ENCODE measurements at regions not wholly inside any gene's neighbourhood (a gene's known extent, or its start where the extent isn't known, plus 50 kb on each side); places are given as distances from the start of the nearest gene placed in this dataset.

- no peak overlapping the region for H3K4me3 ChIP-seq (ENCODE audit: low read depth in 1 of 5, low read length in 5 of 5)
- H3K9ac ChIP-seq (ENCODE audit: low read length in 5 of 5): no peak overlapping the region
- peaks cover 0 to 6% (median 0%) of the 10 kb centered on the region in 5 donors for H3K9me3 ChIP-seq (ENCODE audit: control insufficient read depth in 5 of 5, low read length in 5 of 5)
- no peaks in the 10 kb centered on the region for H3K36me3 ChIP-seq (ENCODE audit: control insufficient read depth in 5 of 5, insufficient read depth in 5 of 5, low read length in 5 of 5)
- peaks cover 0 to 7% (median 6%) of the 10 kb centered on the region in 5 donors for H3K4me1 ChIP-seq (ENCODE audit: control insufficient read depth in 5 of 5, insufficient read depth in 5 of 5, low read length in 5 of 5)
- no peak overlapping the region for H3K27ac ChIP-seq (ENCODE audit: low read depth, low read length)
- peaks cover 0 to 16% (median 9%) of the 10 kb centered on the region in 5 donors for H3K27me3 ChIP-seq (ENCODE audit: control insufficient read depth in 5 of 5, insufficient read depth in 4 of 5, low read length in 5 of 5)
These were observed 213.9 kb upstream of the PPP2R2D start for GRCh38 chr10:131686781-131687420.

GRCh38 chr10:131688304-131688703 is 212.5 kb upstream of the PPP2R2D start:
- H3K36me3 ChIP-seq (ENCODE audit: control insufficient read depth in 5 of 5, insufficient read depth in 5 of 5, low read length in 5 of 5): no peaks in the 10 kb centered on the region
- peaks cover 0 to 7% (median 6%) of the 10 kb centered on the region in 5 donors for H3K4me1 ChIP-seq (ENCODE audit: control insufficient read depth in 5 of 5, insufficient read depth in 5 of 5, low read length in 5 of 5)

GRCh38 chr10:131689016-131689415 is 211.8 kb upstream of the PPP2R2D start:
- H3K4me1 ChIP-seq (ENCODE audit: control insufficient read depth in 5 of 5, insufficient read depth in 5 of 5, low read length in 5 of 5): peaks cover 0 to 7% (median 6%) of the 10 kb centered on the region in 5 donors
- H3K4me3 ChIP-seq (ENCODE audit: low read depth in 1 of 5, low read length in 5 of 5): no peak overlapping the region
- peaks cover 4 to 27% (median 16%) of the 10 kb centered on the region in 5 donors for H3K27me3 ChIP-seq (ENCODE audit: control insufficient read depth in 5 of 5, insufficient read depth in 4 of 5, low read length in 5 of 5)
- peaks cover 0 to 6% (median 0%) of the 10 kb centered on the region in 5 donors for H3K9me3 ChIP-seq (ENCODE audit: control insufficient read depth in 5 of 5, low read length in 5 of 5)
- H3K27ac ChIP-seq (ENCODE audit: low read depth, low read length): no peak overlapping the region
- no peaks in the 10 kb centered on the region for H3K36me3 ChIP-seq (ENCODE audit: control insufficient read depth in 5 of 5, insufficient read depth in 5 of 5, low read length in 5 of 5)
- H3K9ac ChIP-seq (ENCODE audit: low read length in 5 of 5): no peak overlapping the region

More at GRCh38 chr10:131688304-131688703, 212.5 kb upstream of the PPP2R2D start:
- Histone ChIP-seq H3K27ac (ENCODE audit: low read depth, low read length) (no peak overlapping the region), H3K4me3 (ENCODE audit: low read depth in 1 of 5, low read length in 5 of 5) (no peak overlapping the region), H3K27me3 (ENCODE audit: control insufficient read depth in 5 of 5, insufficient read depth in 4 of 5, low read length in 5 of 5) (peaks cover 4 to 21% (median 16%) of the 10 kb centered on the region in 5 donors), H3K9me3 (ENCODE audit: control insufficient read depth in 5 of 5, low read length in 5 of 5) (peaks cover 0 to 6% (median 0%) of the 10 kb centered on the region in 5 donors), H3K9ac (ENCODE audit: low read length in 5 of 5) (no peak overlapping the region)

GRCh38 chr10:131689486-131689885 is 211.3 kb upstream of the PPP2R2D start:
- no peak overlapping the region for H3K27ac ChIP-seq (ENCODE audit: low read depth, low read length)
- H3K36me3 ChIP-seq (ENCODE audit: control insufficient read depth in 5 of 5, insufficient read depth in 5 of 5, low read length in 5 of 5): no peaks in the 10 kb centered on the region
- H3K27me3 ChIP-seq (ENCODE audit: control insufficient read depth in 5 of 5, insufficient read depth in 4 of 5, low read length in 5 of 5): peaks cover 4 to 27% (median 18%) of the 10 kb centered on the region in 5 donors
- H3K9ac ChIP-seq (ENCODE audit: low read length in 5 of 5): no peak overlapping the region
- peaks cover 0 to 6% (median 0%) of the 10 kb centered on the region in 5 donors for H3K9me3 ChIP-seq (ENCODE audit: control insufficient read depth in 5 of 5, low read length in 5 of 5)
- H3K4me3 ChIP-seq (ENCODE audit: low read depth in 1 of 5, low read length in 5 of 5): no peak overlapping the region
- peaks cover 0 to 7% (median 6%) of the 10 kb centered on the region in 5 donors for H3K4me1 ChIP-seq (ENCODE audit: control insufficient read depth in 5 of 5, insufficient read depth in 5 of 5, low read length in 5 of 5)

GRCh38 chr10:131689954-131690757 is 210.7 kb upstream of the PPP2R2D start:
- Histone ChIP-seq H3K27me3 (ENCODE audit: control insufficient read depth in 5 of 5, insufficient read depth in 4 of 5, low read length in 5 of 5) (peaks cover 4 to 29% (median 19%) of the 10 kb centered on the region in 5 donors), H3K9ac (ENCODE audit: low read length in 5 of 5) (no peak overlapping the region), H3K27ac (ENCODE audit: low read depth, low read length) (no peak overlapping the region), H3K9me3 (ENCODE audit: control insufficient read depth in 5 of 5, low read length in 5 of 5) (peaks cover 0 to 6% (median 0%) of the 10 kb centered on the region in 5 donors), H3K4me3 (ENCODE audit: low read depth in 1 of 5, low read length in 5 of 5) (no peak overlapping the region), H3K4me1 (ENCODE audit: control insufficient read depth in 5 of 5, insufficient read depth in 5 of 5, low read length in 5 of 5) (peaks cover 0 to 7% (median 6%) of the 10 kb centered on the region in 5 donors), H3K36me3 (ENCODE audit: control insufficient read depth in 5 of 5, insufficient read depth in 5 of 5, low read length in 5 of 5) (no peaks in the 10 kb centered on the region)

GRCh38 chr10:131690805-131691239 is 210.0 kb upstream of the PPP2R2D start:
- H3K27ac ChIP-seq (ENCODE audit: low read depth, low read length): no peak overlapping the region
- peaks cover 0 to under 1% (median under 1%) of the 10 kb centered on the region in 5 donors for H3K4me1 ChIP-seq (ENCODE audit: control insufficient read depth in 5 of 5, insufficient read depth in 5 of 5, low read length in 5 of 5)
- H3K9me3 ChIP-seq (ENCODE audit: control insufficient read depth in 5 of 5, low read length in 5 of 5): peaks cover 0 to 6% (median 0%) of the 10 kb centered on the region in 5 donors
- peaks cover 4 to 29% (median 19%) of the 10 kb centered on the region in 5 donors for H3K27me3 ChIP-seq (ENCODE audit: control insufficient read depth in 5 of 5, insufficient read depth in 4 of 5, low read length in 5 of 5)
- no peak overlapping the region for H3K4me3 ChIP-seq (ENCODE audit: low read depth in 1 of 5, low read length in 5 of 5)
- no peak overlapping the region for H3K9ac ChIP-seq (ENCODE audit: low read length in 5 of 5)
- H3K36me3 ChIP-seq (ENCODE audit: control insufficient read depth in 5 of 5, insufficient read depth in 5 of 5, low read length in 5 of 5): no peaks in the 10 kb centered on the region

- H3K27ac ChIP-seq (ENCODE audit: low read depth, low read length): no peak overlapping the region
- H3K36me3 ChIP-seq (ENCODE audit: control insufficient read depth in 5 of 5, insufficient read depth in 5 of 5, low read length in 5 of 5): no peaks in the 10 kb centered on the region
- H3K4me1 ChIP-seq (ENCODE audit: control insufficient read depth in 5 of 5, insufficient read depth in 5 of 5, low read length in 5 of 5): no peaks in the 10 kb centered on the region
- H3K4me3 ChIP-seq (ENCODE audit: low read depth in 1 of 5, low read length in 5 of 5): no peak overlapping the region
- H3K9me3 ChIP-seq (ENCODE audit: control insufficient read depth in 5 of 5, low read length in 5 of 5): peaks cover 0 to 6% (median 0%) of the 10 kb centered on the region in 5 donors
- H3K9ac ChIP-seq (ENCODE audit: low read length in 5 of 5): no peak overlapping the region
- peaks cover 4 to 29% (median 19%) of the 10 kb centered on the region in 5 donors for H3K27me3 ChIP-seq (ENCODE audit: control insufficient read depth in 5 of 5, insufficient read depth in 4 of 5, low read length in 5 of 5)
These were observed 209.2 kb upstream of the PPP2R2D start for GRCh38 chr10:131691481-131692090.

GRCh38 chr10:131692176-131692575 is 208.6 kb upstream of the PPP2R2D start:
- Histone ChIP-seq H3K4me3 (ENCODE audit: low read depth in 1 of 5, low read length in 5 of 5) (no peak overlapping the region), H3K27me3 (ENCODE audit: control insufficient read depth in 5 of 5, insufficient read depth in 4 of 5, low read length in 5 of 5) (peaks cover 4 to 29% (median 19%) of the 10 kb centered on the region in 5 donors), H3K36me3 (ENCODE audit: control insufficient read depth in 5 of 5, insufficient read depth in 5 of 5, low read length in 5 of 5) (no peaks in the 10 kb centered on the region), H3K9ac (ENCODE audit: low read length in 5 of 5) (no peak overlapping the region), H3K27ac (ENCODE audit: low read depth, low read length) (no peak overlapping the region), H3K9me3 (ENCODE audit: control insufficient read depth in 5 of 5, low read length in 5 of 5) (peaks cover 0 to 6% (median 0%) of the 10 kb centered on the region in 5 donors), H3K4me1 (ENCODE audit: control insufficient read depth in 5 of 5, insufficient read depth in 5 of 5, low read length in 5 of 5) (no peaks in the 10 kb centered on the region)

GRCh38 chr10:131692686-131693334 is 208.0 kb upstream of the PPP2R2D start:
- Histone ChIP-seq H3K4me3 (ENCODE audit: low read depth in 1 of 5, low read length in 5 of 5) (no peak overlapping the region), H3K27me3 (ENCODE audit: control insufficient read depth in 5 of 5, insufficient read depth in 4 of 5, low read length in 5 of 5) (peaks cover 4 to 25% (median 19%) of the 10 kb centered on the region in 5 donors), H3K9ac (ENCODE audit: low read length in 5 of 5) (no peak overlapping the region), H3K4me1 (ENCODE audit: control insufficient read depth in 5 of 5, insufficient read depth in 5 of 5, low read length in 5 of 5) (no peaks in the 10 kb centered on the region), H3K36me3 (ENCODE audit: control insufficient read depth in 5 of 5, insufficient read depth in 5 of 5, low read length in 5 of 5) (no peaks in the 10 kb centered on the region), H3K9me3 (ENCODE audit: control insufficient read depth in 5 of 5, low read length in 5 of 5) (peaks cover 0 to 4% (median 0%) of the 10 kb centered on the region in 5 donors), H3K27ac (ENCODE audit: low read depth, low read length) (no peak overlapping the region)
